OCI-LY1 (cell line): ENCODE measurements at regions not wholly inside any gene's neighbourhood (a gene's known extent, or its start where the extent isn't known, plus 50 kb on each side); places are given as distances from the start of the nearest gene placed in this dataset.

Experiments
- H2AFZ ChIP-seq: fragments of 200-600 bp; sonication (generic), shearing (Covaris generic); 2 replicates; pipeline ENCODE4 v1.6.0; 2014; ENCODE audit warnings: antibody characterized with exemption, mild to moderate bottlenecking, low read length
- H3F3A ChIP-seq: fragments of 200-600 bp; sonication (generic), shearing (Covaris generic); 2 replicates; pipeline ENCODE4 v1.6.0; 2014; ENCODE audit warnings: mild to moderate bottlenecking, antibody characterized with exemption, low read length, moderate library complexity; ENCODE audit not compliant: insufficient read depth
- H3K27ac ChIP-seq: fragments of 200-600 bp; sonication (generic); 2 replicates; pipeline ENCODE4 v1.5.1; 2014; ENCODE audit warnings: low read length, mixed run types, mild to moderate bottlenecking, low read depth; ENCODE audit not compliant: poor library complexity, severe bottlenecking
- H3K27me3 ChIP-seq: fragments of 200-600 bp; sonication (generic); 2 replicates; pipeline ENCODE4 v1.6.0; 2014; ENCODE audit warnings: antibody characterized with exemption, mild to moderate bottlenecking, low read length, moderate library complexity; ENCODE audit not compliant: insufficient read depth
- H3K36me3 ChIP-seq: fragments of 200-600 bp; sonication (generic); 2 replicates; pipeline ENCODE4 v1.6.1; 2014; ENCODE audit warnings: mild to moderate bottlenecking, antibody characterized with exemption, low read length, moderate library complexity, mixed read lengths; ENCODE audit not compliant: insufficient read depth
- H3K4me1 ChIP-seq: fragments of 200-600 bp; sonication (generic); 2 replicates; pipeline ENCODE4 v1.5.1; 2014; ENCODE audit warnings: mild to moderate bottlenecking, low read length, moderate library complexity; ENCODE audit not compliant: insufficient read depth, severe bottlenecking
- H3K4me2 ChIP-seq: fragments of 200-600 bp; sonication (generic), shearing (Covaris generic); 2 replicates; pipeline ENCODE4 v1.6.1; 2014; ENCODE audit warnings: low read length
- H3K4me3 ChIP-seq: fragments of 200-600 bp; sonication (generic); 2 replicates; pipeline ENCODE4 v1.5.1; 2014; ENCODE audit warnings: low read length, low read depth, mild to moderate bottlenecking, mixed read lengths; ENCODE audit not compliant: poor library complexity, severe bottlenecking
- H3K79me2 ChIP-seq: fragments of 200-600 bp; shearing (Covaris generic); 2 replicates; pipeline ENCODE4 v1.6.1; 2016; ENCODE audit warnings: mixed run types, low read length, mixed read lengths; ENCODE audit not compliant: insufficient read depth
- H3K9ac ChIP-seq: fragments of 200-600 bp; sonication (generic), shearing (Covaris generic); 2 replicates; pipeline ENCODE4 v1.6.1; 2014; ENCODE audit warnings: mild to moderate bottlenecking, low read length, mixed read lengths
- H3K9me2 ChIP-seq: fragments of 200-600 bp; sonication (generic), shearing (Covaris generic); 2 replicates; pipeline ENCODE4 v1.6.1; 2014; ENCODE audit warnings: low read depth, mild to moderate bottlenecking, low read length, mixed read lengths
- H3K9me3 ChIP-seq: fragments of 200-600 bp; shearing (Covaris generic); 2 replicates; pipeline ENCODE4 v1.6.1; 2014; ENCODE audit warnings: low read length, mixed read lengths
- H4K20me1 ChIP-seq: fragments of 200-600 bp; sonication (generic), shearing (Covaris generic); 2 replicates; pipeline ENCODE4 v1.6.0; 2016; ENCODE audit warnings: mild to moderate bottlenecking, low read length; ENCODE audit not compliant: insufficient read depth
- CTCF ChIP-seq: fragments of 200-600 bp; sonication (generic), shearing (Covaris generic); IDR thresholded peaks from 2 replicates; pipeline ENCODE4 v1.5.1; 2017; ENCODE audit warnings: mild to moderate bottlenecking, antibody characterized with exemption, low read length, moderate library complexity, mixed read lengths
- EZH2 ChIP-seq: fragments of 200-600 bp; sonication (generic), shearing (Covaris generic); IDR thresholded peaks from 2 replicates; pipeline ENCODE4 v1.8.0; 2017; ENCODE audit warnings: borderline replicate concordance, mixed run types, mild to moderate bottlenecking, antibody characterized with exemption, low read length, moderate library complexity, mixed read lengths

GRCh38 chr9:79408617-79409016, 163.1 kb upstream of the TLE4 start:
- Histone ChIP-seq H2AFZ (no peak overlapping the region), H3K9me3 (no peaks in the 10 kb centered on the region), H3K4me2 (no peak overlapping the region), H3K27me3 (no peaks in the 10 kb centered on the region), H3K27ac (no peak overlapping the region), H4K20me1 (no peaks in the 10 kb centered on the region), H3K9ac (no peak overlapping the region), H3K79me2 (no peaks in the 10 kb centered on the region), H3K36me3 (no peaks in the 10 kb centered on the region), H3K4me1 (no peaks in the 10 kb centered on the region), H3K9me2 (no peaks in the 10 kb centered on the region), H3F3A (no peaks in the 10 kb centered on the region), H3K4me3 (no peak overlapping the region)
- TF ChIP-seq CTCF (no peak), EZH2 (no peak)

DNA sequence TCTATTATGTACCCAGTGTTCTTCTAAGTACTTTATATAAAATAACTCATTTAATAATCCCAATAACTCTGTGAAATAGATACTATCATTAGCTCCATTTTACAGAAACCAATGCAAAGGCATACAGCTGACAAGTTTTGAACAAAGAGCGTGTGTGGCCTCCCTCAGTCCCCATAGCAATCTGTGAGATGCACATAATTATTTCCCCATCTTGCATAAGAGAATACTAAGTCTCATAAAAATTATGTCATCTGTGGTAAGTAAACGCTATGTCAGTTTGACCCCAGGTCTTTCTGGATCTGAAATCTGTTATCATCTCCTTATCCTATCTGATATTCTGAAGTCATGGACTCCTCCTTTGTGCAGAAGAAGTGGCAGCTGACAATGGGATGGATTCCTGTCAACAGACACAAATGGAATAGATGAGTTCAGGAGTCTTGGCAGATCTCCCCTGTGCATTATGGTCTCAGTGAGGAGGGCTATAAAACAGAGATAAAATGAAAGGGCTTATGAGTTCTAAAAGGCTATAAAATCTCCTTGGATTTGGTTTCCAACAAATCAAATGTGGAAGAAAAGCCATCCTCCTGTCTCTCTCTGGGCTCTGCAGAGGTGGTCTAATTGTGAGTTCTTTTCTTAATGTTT, 162.5 kb upstream of the TLE4 start:
- TF ChIP-seq CTCF (no peak), EZH2 (no peak)
- no peak overlapping the region for H3K27ac ChIP-seq
- no peaks in the 10 kb centered on the region for H3K4me1 ChIP-seq
- H3K9ac ChIP-seq: no peak overlapping the region
- no peak overlapping the region for H2AFZ ChIP-seq
- H3K9me2 ChIP-seq: no peaks in the 10 kb centered on the region
- H4K20me1 ChIP-seq: no peaks in the 10 kb centered on the region
- H3K4me2 ChIP-seq: no peak overlapping the region
- H3K27me3 ChIP-seq: no peaks in the 10 kb centered on the region
- no peaks in the 10 kb centered on the region for H3F3A ChIP-seq
- H3K79me2 ChIP-seq: no peaks in the 10 kb centered on the region
- H3K9me3 ChIP-seq: no peaks in the 10 kb centered on the region
- no peak overlapping the region for H3K4me3 ChIP-seq
- H3K36me3 ChIP-seq: no peaks in the 10 kb centered on the region

GRCh38 chr9:79425840-79426239, 145.9 kb upstream of the TLE4 start:
- no peaks in the 10 kb centered on the region for H3K4me1 ChIP-seq
- no peaks in the 10 kb centered on the region for H3F3A ChIP-seq
- H3K4me3 ChIP-seq: no peak overlapping the region
- no peak for TF ChIP-seq CTCF
- no peak for TF ChIP-seq EZH2
- no peak overlapping the region for H3K27ac ChIP-seq
- no peaks in the 10 kb centered on the region for H3K79me2 ChIP-seq
- no peak overlapping the region for H2AFZ ChIP-seq
- no peaks in the 10 kb centered on the region for H3K36me3 ChIP-seq
- H3K4me2 ChIP-seq: no peak overlapping the region
- H3K9me2 ChIP-seq: no peaks in the 10 kb centered on the region
- H4K20me1 ChIP-seq: no peaks in the 10 kb centered on the region
- no peak overlapping the region for H3K9ac ChIP-seq
- H3K27me3 ChIP-seq: no peaks in the 10 kb centered on the region
- H3K9me3 ChIP-seq: no peaks in the 10 kb centered on the region
